ENCODE measurements at regions not wholly inside any gene's neighbourhood (a gene's known extent, or its start where the extent isn't known, plus 50 kb on each side); places are given as distances from the start of the nearest gene placed in this dataset.

DNA sequence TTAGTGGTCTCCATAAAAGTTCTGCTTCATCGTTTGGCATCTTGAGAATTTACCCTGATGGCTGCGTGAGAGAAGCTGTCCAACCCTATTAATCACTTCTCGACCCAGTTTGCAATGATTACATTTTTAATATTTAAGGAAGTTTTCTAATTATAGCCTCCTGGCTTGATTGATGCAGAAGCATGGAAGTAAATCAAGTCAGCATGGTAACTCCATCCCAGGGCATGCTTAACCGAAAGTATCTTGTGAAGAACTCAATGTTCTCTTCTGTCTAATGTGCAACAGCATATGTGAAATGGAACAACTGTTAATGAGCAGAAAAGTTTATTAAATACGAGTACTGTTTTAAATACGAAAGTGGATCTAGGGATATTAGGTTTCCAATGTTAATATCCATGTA, 278.9 kb upstream of the CD180 start:
- Histone ChIP-seq H3K27me3 (replicated peaks; ENCODE audit: control insufficient read depth, insufficient read depth, low read length, poor library complexity, severe bottlenecking) (no peaks in the 10 kb centered on the region), H3K4me1 (ENCODE audit: control insufficient read depth, insufficient read depth, low read length, poor library complexity, severe bottlenecking) (no peaks in the 10 kb centered on the region), H3K36me3 (ENCODE audit: control insufficient read depth, insufficient read depth, low read length) (no peaks in the 10 kb centered on the region), H3K9me3 (ENCODE audit: control insufficient read depth, low read length) (no peaks in the 10 kb centered on the region), H3K4me3 (ENCODE audit: insufficient read depth, low read depth, low read length, poor library complexity, severe bottlenecking) (no peak overlapping the region), H3K27ac (ENCODE audit: insufficient read depth, low read length, poor library complexity, severe bottlenecking) (no peak overlapping the region)
- no peak for DNase-seq

GRCh38 chr5:67474597-67475238, 278.1 kb upstream of the CD180 start:
- Histone ChIP-seq H3K27ac (ENCODE audit: insufficient read depth, low read length, poor library complexity, severe bottlenecking) (no peak overlapping the region), H3K27me3 (replicated peaks; ENCODE audit: control insufficient read depth, insufficient read depth, low read length, poor library complexity, severe bottlenecking) (no peaks in the 10 kb centered on the region), H3K9me3 (ENCODE audit: control insufficient read depth, low read length) (no peaks in the 10 kb centered on the region), H3K4me3 (ENCODE audit: insufficient read depth, low read depth, low read length, poor library complexity, severe bottlenecking) (no peak overlapping the region), H3K4me1 (ENCODE audit: control insufficient read depth, insufficient read depth, low read length, poor library complexity, severe bottlenecking) (no peaks in the 10 kb centered on the region), H3K36me3 (ENCODE audit: control insufficient read depth, insufficient read depth, low read length) (no peaks in the 10 kb centered on the region)
- no peak for DNase-seq

- no peak for DNase-seq
- no peaks in the 10 kb centered on the region for H3K36me3 ChIP-seq (ENCODE audit: control insufficient read depth, insufficient read depth, low read length)
- no peaks in the 10 kb centered on the region for H3K27me3 ChIP-seq (replicated peaks; ENCODE audit: control insufficient read depth, insufficient read depth, low read length, poor library complexity, severe bottlenecking)
- H3K4me1 ChIP-seq (ENCODE audit: control insufficient read depth, insufficient read depth, low read length, poor library complexity, severe bottlenecking) = no peaks in the 10 kb centered on the region
- H3K27ac ChIP-seq (ENCODE audit: insufficient read depth, low read length, poor library complexity, severe bottlenecking) = no peak overlapping the region
- H3K9me3 ChIP-seq (ENCODE audit: control insufficient read depth, low read length) = no peaks in the 10 kb centered on the region
- no peak overlapping the region for H3K4me3 ChIP-seq (ENCODE audit: insufficient read depth, low read depth, low read length, poor library complexity, severe bottlenecking)
Measured at GRCh38 chr5:67467110-67467509, 270.5 kb upstream of the CD180 start.

DNA sequence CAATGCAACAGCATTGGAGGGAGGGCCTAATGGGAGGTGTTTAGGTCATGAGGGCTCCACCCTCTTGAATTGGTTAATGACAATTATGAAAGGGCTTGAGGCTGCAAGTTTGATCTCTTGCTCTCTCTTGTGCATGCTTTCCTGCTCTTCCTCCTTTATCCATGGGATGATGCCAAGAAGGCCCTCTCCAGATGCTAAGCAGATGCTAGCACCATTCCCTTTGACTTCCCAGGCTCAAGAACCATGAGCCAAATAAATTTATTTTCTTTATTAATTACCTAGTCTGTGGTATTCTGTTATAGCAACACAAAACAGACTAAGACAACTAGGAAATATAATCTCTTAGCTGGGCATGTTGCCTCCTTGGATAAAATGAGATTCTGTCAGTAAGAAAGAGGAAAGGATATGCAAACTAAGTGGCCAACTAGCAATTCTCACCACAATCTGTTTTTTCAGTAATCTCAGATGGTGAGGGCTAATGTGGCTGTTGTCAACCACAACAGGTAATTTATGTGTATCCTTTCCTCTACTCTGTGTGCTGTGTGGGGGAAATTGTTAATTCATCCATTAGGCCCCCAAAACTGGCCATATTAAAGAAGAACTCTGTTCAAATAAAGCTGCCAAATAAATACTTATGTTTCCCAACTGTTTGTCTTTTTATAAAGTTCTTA, 269.1 kb upstream of the CD180 start:
- Histone ChIP-seq H3K4me1 (ENCODE audit: control insufficient read depth, insufficient read depth, low read length, poor library complexity, severe bottlenecking) (no peaks in the 10 kb centered on the region), H3K27me3 (replicated peaks; ENCODE audit: control insufficient read depth, insufficient read depth, low read length, poor library complexity, severe bottlenecking) (no peaks in the 10 kb centered on the region), H3K36me3 (ENCODE audit: control insufficient read depth, insufficient read depth, low read length) (no peaks in the 10 kb centered on the region), H3K4me3 (ENCODE audit: insufficient read depth, low read depth, low read length, poor library complexity, severe bottlenecking) (no peak overlapping the region), H3K9me3 (ENCODE audit: control insufficient read depth, low read length) (no peaks in the 10 kb centered on the region), H3K27ac (ENCODE audit: insufficient read depth, low read length, poor library complexity, severe bottlenecking) (no peak overlapping the region)
- no peak for DNase-seq

GRCh38 chr5:67462147-67462546, 265.5 kb upstream of the CD180 start:
- Histone ChIP-seq H3K4me3 (ENCODE audit: insufficient read depth, low read depth, low read length, poor library complexity, severe bottlenecking) (no peak overlapping the region), H3K27me3 (replicated peaks; ENCODE audit: control insufficient read depth, insufficient read depth, low read length, poor library complexity, severe bottlenecking) (no peaks in the 10 kb centered on the region), H3K36me3 (ENCODE audit: control insufficient read depth, insufficient read depth, low read length) (no peaks in the 10 kb centered on the region), H3K9me3 (ENCODE audit: control insufficient read depth, low read length) (no peaks in the 10 kb centered on the region), H3K4me1 (ENCODE audit: control insufficient read depth, insufficient read depth, low read length, poor library complexity, severe bottlenecking) (no peaks in the 10 kb centered on the region), H3K27ac (ENCODE audit: insufficient read depth, low read length, poor library complexity, severe bottlenecking) (no peak overlapping the region)
- no peak for DNase-seq

- no peak for DNase-seq
- H3K9me3 ChIP-seq (ENCODE audit: control insufficient read depth, low read length) = no peaks in the 10 kb centered on the region
- H3K36me3 ChIP-seq (ENCODE audit: control insufficient read depth, insufficient read depth, low read length) = no peaks in the 10 kb centered on the region
- H3K4me1 ChIP-seq (ENCODE audit: control insufficient read depth, insufficient read depth, low read length, poor library complexity, severe bottlenecking) = no peaks in the 10 kb centered on the region
- H3K4me3 ChIP-seq (ENCODE audit: insufficient read depth, low read depth, low read length, poor library complexity, severe bottlenecking) = no peak overlapping the region
- no peak overlapping the region for H3K27ac ChIP-seq (ENCODE audit: insufficient read depth, low read length, poor library complexity, severe bottlenecking)
- no peaks in the 10 kb centered on the region for H3K27me3 ChIP-seq (replicated peaks; ENCODE audit: control insufficient read depth, insufficient read depth, low read length, poor library complexity, severe bottlenecking)
Measured at GRCh38 chr5:67459253-67459652, 262.7 kb upstream of the CD180 start.

DNA sequence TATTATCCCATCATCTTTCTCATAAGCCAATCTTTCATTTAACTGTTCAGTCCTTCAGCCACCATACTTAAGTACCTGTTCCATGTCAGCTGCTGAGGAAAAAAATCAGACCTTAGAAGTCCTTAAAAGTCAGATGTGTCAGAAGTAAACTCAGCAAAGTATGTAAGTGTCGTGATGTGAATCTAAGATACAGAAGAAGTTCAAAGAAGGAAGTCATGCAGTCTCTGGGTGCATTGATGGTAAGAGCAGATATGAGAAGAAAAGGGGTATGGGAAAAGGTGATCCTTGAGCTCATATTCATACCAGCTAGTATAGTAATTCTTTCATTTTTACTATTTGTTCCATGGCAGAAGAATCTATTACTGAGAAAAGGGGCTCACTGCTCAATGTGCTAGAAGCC, 259.4 kb upstream of the CD180 start:
- H3K27ac ChIP-seq (ENCODE audit: insufficient read depth, low read length, poor library complexity, severe bottlenecking) = no peak overlapping the region
- no peak for DNase-seq
- H3K27me3 ChIP-seq (replicated peaks; ENCODE audit: control insufficient read depth, insufficient read depth, low read length, poor library complexity, severe bottlenecking) = no peaks in the 10 kb centered on the region
- no peaks in the 10 kb centered on the region for H3K4me1 ChIP-seq (ENCODE audit: control insufficient read depth, insufficient read depth, low read length, poor library complexity, severe bottlenecking)
- no peaks in the 10 kb centered on the region for H3K9me3 ChIP-seq (ENCODE audit: control insufficient read depth, low read length)
- no peak overlapping the region for H3K4me3 ChIP-seq (ENCODE audit: insufficient read depth, low read depth, low read length, poor library complexity, severe bottlenecking)
- no peaks in the 10 kb centered on the region for H3K36me3 ChIP-seq (ENCODE audit: control insufficient read depth, insufficient read depth, low read length)

DNA sequence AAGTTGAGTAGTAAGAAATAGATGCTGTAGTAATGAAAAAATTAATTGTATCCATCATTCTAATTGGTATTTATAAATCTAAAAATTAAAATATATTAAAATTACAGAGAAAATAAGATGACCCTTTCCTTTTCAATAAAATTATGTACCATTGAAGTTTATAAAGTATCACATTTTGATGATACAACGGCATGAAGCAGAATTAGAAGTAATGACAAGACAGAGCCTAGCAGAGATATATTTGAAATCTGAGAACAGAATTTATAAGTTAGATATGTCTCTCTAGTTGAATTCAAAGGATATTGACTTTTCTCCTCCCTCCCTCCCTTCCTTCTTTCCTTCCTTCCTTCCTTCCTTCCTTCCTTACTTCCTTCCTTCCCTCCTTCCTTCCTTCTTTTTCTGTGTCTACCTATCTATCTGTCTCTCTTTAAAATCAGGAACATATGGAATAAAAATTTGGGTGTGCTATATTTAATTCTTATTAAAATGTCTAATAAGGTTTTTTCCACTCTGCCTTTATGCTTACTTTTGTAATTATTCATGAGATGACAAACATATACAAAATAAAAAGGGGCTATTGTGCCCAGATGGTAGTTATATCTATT, 258.5 kb upstream of the CD180 start:
- Histone ChIP-seq H3K27me3 (replicated peaks; ENCODE audit: control insufficient read depth, insufficient read depth, low read length, poor library complexity, severe bottlenecking) (no peaks in the 10 kb centered on the region), H3K27ac (ENCODE audit: insufficient read depth, low read length, poor library complexity, severe bottlenecking) (no peak overlapping the region), H3K4me1 (ENCODE audit: control insufficient read depth, insufficient read depth, low read length, poor library complexity, severe bottlenecking) (no peaks in the 10 kb centered on the region), H3K4me3 (ENCODE audit: insufficient read depth, low read depth, low read length, poor library complexity, severe bottlenecking) (no peak overlapping the region), H3K9me3 (ENCODE audit: control insufficient read depth, low read length) (no peaks in the 10 kb centered on the region), H3K36me3 (ENCODE audit: control insufficient read depth, insufficient read depth, low read length) (no peaks in the 10 kb centered on the region)
- DNase-seq = no peak

GRCh38 chr5:67453111-67453905, 256.7 kb upstream of the CD180 start:
- Histone ChIP-seq H3K27me3 (replicated peaks; ENCODE audit: control insufficient read depth, insufficient read depth, low read length, poor library complexity, severe bottlenecking) (no peaks in the 10 kb centered on the region), H3K9me3 (ENCODE audit: control insufficient read depth, low read length) (no peaks in the 10 kb centered on the region)
- no peak for DNase-seq

More at GRCh38 chr5:67453111-67453905, 256.7 kb upstream of the CD180 start:
- Histone ChIP-seq H3K36me3 (ENCODE audit: control insufficient read depth, insufficient read depth, low read length) (no peaks in the 10 kb centered on the region), H3K4me3 (ENCODE audit: insufficient read depth, low read depth, low read length, poor library complexity, severe bottlenecking) (no peak overlapping the region), H3K4me1 (ENCODE audit: control insufficient read depth, insufficient read depth, low read length, poor library complexity, severe bottlenecking) (no peaks in the 10 kb centered on the region), H3K27ac (ENCODE audit: insufficient read depth, low read length, poor library complexity, severe bottlenecking) (no peak overlapping the region)

Measured in effector memory CD4-positive, alpha-beta T cell (primary cell).